ENCODE measurements at regions not wholly inside any gene's neighbourhood (a gene's known extent, or its start where the extent isn't known, plus 50 kb on each side); places are given as distances from the start of the nearest gene placed in this dataset.
A peak's percentile ranks its signal among the peaks of the same experiment; 100 is the strongest.

DNA sequence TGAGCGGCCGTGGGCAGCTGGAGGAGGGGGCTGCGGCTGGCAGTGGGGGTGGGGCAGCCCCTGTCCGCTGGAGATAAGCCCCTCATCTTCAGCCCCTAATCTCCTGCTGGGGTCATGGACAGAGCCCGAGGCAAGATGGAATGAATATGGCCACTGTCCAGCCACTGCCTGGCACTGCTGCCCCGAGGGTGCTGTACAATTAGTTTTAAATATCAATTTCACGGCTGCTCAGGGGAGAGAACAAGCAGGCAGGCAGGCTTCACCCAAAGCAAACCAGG is 64.1 kb upstream of the NKX1-1 start:
- Mint-ChIP-seq H3K9me3 (ENCODE audit: low read depth) (peaks cover 17% of the 10 kb centered on the region), H3K27ac (ENCODE audit: unreplicated experiment) (no peak overlapping the region), H3K27me3 (ENCODE audit: low read depth) (peaks cover 9% of the 10 kb centered on the region), H3K4me3 (ENCODE audit: unreplicated experiment) (no peak overlapping the region), H3K4me1 (ENCODE audit: low read depth) (no peaks in the 10 kb centered on the region), H3K36me3 (ENCODE audit: low read depth) (peaks cover 3% of the 10 kb centered on the region)
- DNase-seq (ENCODE audit: low spot score), result no peak
- TF ChIP-seq, protein P1, sequence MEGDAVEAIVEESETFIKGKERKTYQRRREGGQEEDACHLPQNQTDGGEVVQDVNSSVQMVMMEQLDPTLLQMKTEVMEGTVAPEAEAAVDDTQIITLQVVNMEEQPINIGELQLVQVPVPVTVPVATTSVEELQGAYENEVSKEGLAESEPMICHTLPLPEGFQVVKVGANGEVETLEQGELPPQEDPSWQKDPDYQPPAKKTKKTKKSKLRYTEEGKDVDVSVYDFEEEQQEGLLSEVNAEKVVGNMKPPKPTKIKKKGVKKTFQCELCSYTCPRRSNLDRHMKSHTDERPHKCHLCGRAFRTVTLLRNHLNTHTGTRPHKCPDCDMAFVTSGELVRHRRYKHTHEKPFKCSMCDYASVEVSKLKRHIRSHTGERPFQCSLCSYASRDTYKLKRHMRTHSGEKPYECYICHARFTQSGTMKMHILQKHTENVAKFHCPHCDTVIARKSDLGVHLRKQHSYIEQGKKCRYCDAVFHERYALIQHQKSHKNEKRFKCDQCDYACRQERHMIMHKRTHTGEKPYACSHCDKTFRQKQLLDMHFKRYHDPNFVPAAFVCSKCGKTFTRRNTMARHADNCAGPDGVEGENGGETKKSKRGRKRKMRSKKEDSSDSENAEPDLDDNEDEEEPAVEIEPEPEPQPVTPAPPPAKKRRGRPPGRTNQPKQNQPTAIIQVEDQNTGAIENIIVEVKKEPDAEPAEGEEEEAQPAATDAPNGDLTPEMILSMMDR (IDR thresholded peaks at IDR 0.05), result no peak

DNA sequence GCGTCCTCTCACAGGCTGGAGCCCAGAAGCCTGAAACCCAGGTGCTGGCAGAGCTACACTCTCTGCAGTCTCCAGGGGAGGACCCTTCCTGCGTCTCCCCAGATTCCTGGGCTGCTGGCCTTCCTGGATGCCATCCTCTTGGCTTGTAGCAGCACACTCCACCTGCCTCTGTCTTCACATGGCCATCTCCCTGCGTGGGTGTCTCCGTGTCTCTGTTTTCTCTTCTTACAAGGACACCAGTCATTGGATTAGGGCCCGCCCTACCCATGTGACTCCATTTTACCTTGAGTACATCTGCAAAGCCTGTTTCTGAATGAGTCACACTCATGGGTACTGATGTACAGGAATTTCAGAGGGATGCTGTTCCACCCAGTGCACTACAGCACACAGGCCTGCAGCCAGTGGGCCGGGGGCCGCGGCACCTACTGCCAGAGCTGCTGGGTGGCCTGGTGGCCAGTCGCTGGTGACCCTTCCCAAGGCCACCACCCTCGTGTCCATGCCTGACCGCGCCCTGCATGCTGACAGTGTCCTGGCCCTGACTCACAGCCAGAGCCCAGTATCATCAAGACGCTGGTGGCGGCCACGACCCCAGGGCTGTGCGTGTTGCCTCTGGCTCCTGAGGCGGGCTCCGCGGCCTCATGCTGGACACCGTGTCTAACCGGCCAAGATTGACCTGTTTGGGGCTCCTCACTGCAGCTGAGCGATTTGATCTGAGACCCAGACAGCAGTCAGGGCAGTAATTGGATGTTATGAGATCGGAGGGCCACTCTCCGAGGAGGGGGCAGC is 63.6 kb upstream of the NKX1-1 start:
- peaks cover 3% of the 10 kb centered on the region for H3K36me3 Mint-ChIP-seq (ENCODE audit: low read depth)
- peaks cover 17% of the 10 kb centered on the region for H3K9me3 Mint-ChIP-seq (ENCODE audit: low read depth)
- peaks cover 8% of the 10 kb centered on the region for H3K27me3 Mint-ChIP-seq (ENCODE audit: low read depth)

DNA sequence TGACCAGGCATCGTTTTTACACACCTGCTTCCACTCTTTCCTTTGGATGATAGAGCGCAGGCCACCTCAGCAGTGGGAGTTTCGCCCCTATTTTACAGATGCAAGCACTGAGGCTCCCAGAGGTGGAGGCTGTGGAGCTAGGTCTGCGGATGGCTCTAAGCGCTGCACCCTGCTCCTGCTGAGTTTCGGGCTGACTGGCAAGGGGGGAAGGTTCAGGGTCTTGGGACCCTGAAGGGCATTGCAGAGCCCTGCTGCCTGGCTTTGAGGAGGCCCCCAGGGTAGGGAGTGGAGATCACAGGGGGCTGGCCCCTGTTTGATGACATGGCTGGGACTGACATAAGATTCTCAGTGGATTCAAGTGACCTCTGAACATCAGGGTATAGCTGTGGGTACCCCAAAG is 62.8 kb upstream of the NKX1-1 start:
- Mint-ChIP-seq H3K9me3 (ENCODE audit: low read depth) (peaks cover 17% of the 10 kb centered on the region), H3K4me1 (ENCODE audit: low read depth) (no peaks in the 10 kb centered on the region), H3K27me3 (ENCODE audit: low read depth) (peaks cover 2% of the 10 kb centered on the region), H3K36me3 (ENCODE audit: low read depth) (peaks cover 3% of the 10 kb centered on the region), H3K4me3 (ENCODE audit: unreplicated experiment) (no peak overlapping the region), H3K27ac (ENCODE audit: unreplicated experiment) (no peak overlapping the region)
- DNase-seq (ENCODE audit: low spot score), result no peak
- TF ChIP-seq, protein P1 (IDR thresholded peaks at IDR 0.05), result no peak

More for the DNA sequence above, 63.6 kb upstream of the NKX1-1 start:
- TF ChIP-seq, protein P1 (IDR thresholded peaks at IDR 0.05), result no peak
- Mint-ChIP-seq H3K27ac (ENCODE audit: unreplicated experiment) (no peak overlapping the region), H3K4me1 (ENCODE audit: low read depth) (no peaks in the 10 kb centered on the region), H3K4me3 (ENCODE audit: unreplicated experiment) (no peak overlapping the region)
- DNase-seq (ENCODE audit: low spot score), result peak; percentile 86

DNA sequence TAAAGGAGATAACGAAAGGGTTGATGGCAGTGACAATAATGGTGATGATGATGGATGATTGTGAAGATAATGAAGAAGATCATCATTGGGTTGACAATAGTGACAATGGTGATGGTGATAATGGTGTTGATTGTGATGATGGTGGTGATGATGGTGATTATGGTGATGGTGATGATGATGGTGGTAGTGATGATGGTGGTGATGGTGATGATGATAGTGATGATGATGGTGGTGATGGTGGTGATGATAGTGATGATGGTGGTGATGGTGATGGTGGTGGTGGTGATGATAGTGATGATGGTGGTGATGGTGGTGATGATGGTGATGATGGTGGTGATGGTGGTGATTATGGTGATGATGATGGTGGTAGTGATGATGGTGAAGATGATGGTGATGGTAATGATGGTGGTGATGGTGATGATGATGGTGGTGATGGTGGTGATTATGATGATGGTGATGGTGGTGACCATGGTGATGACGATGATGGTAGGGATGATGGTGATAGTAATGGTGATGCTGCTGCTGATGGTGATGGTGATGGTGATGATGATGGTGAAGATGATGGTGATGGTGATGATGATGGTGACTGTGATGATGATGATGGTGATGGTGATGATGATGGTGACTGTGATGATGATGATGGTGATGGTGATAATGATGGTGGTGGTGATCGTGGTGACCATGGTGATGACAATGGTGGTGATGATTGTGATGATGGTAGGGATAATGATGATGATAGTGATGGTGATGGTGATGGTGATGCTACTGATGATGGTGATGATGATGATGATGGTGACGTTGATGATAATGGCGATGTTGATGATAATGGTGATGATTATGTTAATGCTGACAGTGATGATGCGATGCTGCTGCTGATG is 61.6 kb upstream of the NKX1-1 start:
- Mint-ChIP-seq H3K36me3 (ENCODE audit: low read depth) (peaks cover 3% of the 10 kb centered on the region), H3K4me1 (ENCODE audit: low read depth) (peaks cover 4% of the 10 kb centered on the region), H3K27ac (ENCODE audit: unreplicated experiment) (no peak overlapping the region), H3K27me3 (ENCODE audit: low read depth) (peaks cover 4% of the 10 kb centered on the region), H3K4me3 (ENCODE audit: unreplicated experiment) (no peak overlapping the region), H3K9me3 (ENCODE audit: low read depth) (peaks cover 17% of the 10 kb centered on the region)
- TF ChIP-seq, protein P1 (IDR thresholded peaks at IDR 0.05), result no peak
- no peak for DNase-seq (ENCODE audit: low spot score)

DNA sequence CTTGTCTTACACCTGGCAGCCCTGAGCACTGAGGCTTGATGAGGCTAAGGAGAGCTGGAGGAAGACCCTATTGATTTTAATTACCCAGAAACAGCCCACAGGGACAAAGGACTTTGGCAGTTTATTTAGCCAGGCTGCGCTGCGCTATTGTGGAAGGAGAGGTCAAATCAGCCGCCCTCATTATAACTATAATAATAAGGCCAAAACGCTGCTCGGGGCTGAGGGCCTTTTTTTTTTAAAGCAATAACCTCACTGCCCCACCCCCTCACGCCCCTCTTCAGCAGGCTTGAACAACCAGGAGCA is 60.6 kb upstream of the NKX1-1 start:
- Mint-ChIP-seq H3K9me3 (ENCODE audit: low read depth) (peaks cover 17% of the 10 kb centered on the region), H3K4me3 (ENCODE audit: unreplicated experiment) (no peak overlapping the region), H3K27me3 (ENCODE audit: low read depth) (peaks cover 8% of the 10 kb centered on the region), H3K4me1 (ENCODE audit: low read depth) (peaks cover 4% of the 10 kb centered on the region), H3K36me3 (ENCODE audit: low read depth) (peaks cover 3% of the 10 kb centered on the region), H3K27ac (ENCODE audit: unreplicated experiment) (no peak overlapping the region)
- TF ChIP-seq, protein P1 (IDR thresholded peaks at IDR 0.05), result no peak
- DNase-seq (ENCODE audit: low spot score), result no peak
